GM12891 (cell line): ENCODE measurements at regions not wholly inside any gene's neighbourhood (a gene's known extent, or its start where the extent isn't known, plus 50 kb on each side); places are given as distances from the start of the nearest gene placed in this dataset.

Source experiments
- DNase-seq: peaks from one replicate; pipeline ENCODE4 v3.0.0; 2011; ENCODE audit warnings: low spot score; ENCODE audit not compliant: insufficient read length
- FAIRE-seq: peaks from 2 replicates; lab custom pipeline; 2011; peaks lifted over from hg19 to GRCh38; lab: Jason Lieb, UNC
- PAX5 ChIP-seq: IDR thresholded peaks from 2 replicates; pipeline ENCODE4 v1.6.1; 2011; ENCODE audit warnings: low read length, moderate library complexity, mild to moderate bottlenecking; ENCODE audit not compliant: insufficient read depth, severe bottlenecking
- POLR2A ChIP-seq: IDR thresholded peaks from 2 replicates; pipeline ENCODE4 v1.6.1; 2011; ENCODE audit warnings: low read depth, low read length, control low read depth
- POLR2AphosphoS5 ChIP-seq: IDR thresholded peaks from 2 replicates; pipeline ENCODE4 v1.6.1; 2011; ENCODE audit warnings: low read depth, low read length, control low read depth
- POU2F2 ChIP-seq: IDR thresholded peaks from 2 replicates; pipeline ENCODE4 v1.6.1; 2011; ENCODE audit warnings: low read depth, mild to moderate bottlenecking, control low read depth, low read length, moderate library complexity
- SPI1 ChIP-seq: IDR thresholded peaks from 2 replicates; pipeline ENCODE4 v1.6.1; 2011; ENCODE audit warnings: low read depth, low read length, control low read depth
- TAF1 ChIP-seq: IDR thresholded peaks from 2 replicates; pipeline ENCODE4 v1.6.1; 2011; ENCODE audit warnings: low read depth, low read length, control low read depth

DNA sequence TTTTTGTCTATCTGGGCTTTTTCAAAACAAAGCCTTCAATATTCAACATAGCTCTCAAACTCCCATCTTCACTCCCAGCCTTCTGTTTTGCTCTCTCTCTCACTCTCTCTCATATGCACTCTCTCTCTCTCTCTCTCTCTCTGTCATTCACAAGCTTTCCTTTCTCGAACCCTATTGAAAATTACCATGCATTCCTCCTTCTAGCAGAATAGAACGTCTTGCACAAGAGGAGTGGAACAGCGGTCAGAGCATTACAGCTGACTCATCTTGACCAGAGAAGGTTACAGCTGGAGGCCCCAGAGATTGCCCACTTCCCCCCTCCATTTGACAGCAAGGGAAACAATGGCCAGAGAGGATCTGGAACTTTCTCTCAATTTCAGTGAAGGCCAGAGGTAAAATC lies 51.0 kb upstream of the LIFR start:
- DNase-seq: no peak
- no peak for FAIRE-seq
- TF ChIP-seq POLR2A (no peak), SPI1 (0 out of 2 replicates have a peak, but pooled peaks have one; percentile 8), PAX5 (no peak), TAF1 (no peak)

DNA sequence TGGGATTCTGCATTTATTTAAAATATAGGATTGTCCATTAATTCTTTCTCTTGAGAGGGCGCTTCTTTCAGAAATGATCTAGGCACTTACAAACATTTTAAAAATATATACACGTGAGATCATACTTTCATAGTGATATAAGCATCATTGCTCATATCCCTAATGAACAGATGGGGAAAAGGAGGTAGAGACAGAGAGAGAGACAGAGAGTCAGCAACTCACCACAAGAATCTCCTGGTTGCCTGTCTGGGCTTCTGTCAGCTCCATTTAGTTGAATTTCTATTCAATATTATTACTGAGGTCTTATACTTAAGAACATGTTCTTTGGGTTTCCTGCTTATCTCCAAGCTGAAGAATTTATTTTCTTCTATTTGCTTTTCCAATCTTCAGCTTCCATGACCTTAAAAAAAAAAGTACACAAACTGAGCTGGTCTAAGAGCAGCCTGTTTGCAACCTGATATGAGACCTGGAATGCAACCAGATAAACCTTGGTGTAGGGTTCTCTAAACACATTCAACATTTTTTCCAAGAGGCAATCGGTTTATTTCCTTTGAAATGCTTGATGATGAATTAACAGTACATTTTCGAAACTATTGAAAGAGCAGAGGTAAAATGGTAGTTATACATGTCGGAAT lies 51.6 kb upstream of the LIFR start:
- FAIRE-seq (no peak), DNase-seq (no peak)
- TF ChIP-seq POU2F2: no peak
- TF ChIP-seq TAF1: no peak
- no peak for TF ChIP-seq POLR2AphosphoS5
- no peak for TF ChIP-seq SPI1
- TF ChIP-seq POLR2A: no peak
- no peak for TF ChIP-seq PAX5

DNA sequence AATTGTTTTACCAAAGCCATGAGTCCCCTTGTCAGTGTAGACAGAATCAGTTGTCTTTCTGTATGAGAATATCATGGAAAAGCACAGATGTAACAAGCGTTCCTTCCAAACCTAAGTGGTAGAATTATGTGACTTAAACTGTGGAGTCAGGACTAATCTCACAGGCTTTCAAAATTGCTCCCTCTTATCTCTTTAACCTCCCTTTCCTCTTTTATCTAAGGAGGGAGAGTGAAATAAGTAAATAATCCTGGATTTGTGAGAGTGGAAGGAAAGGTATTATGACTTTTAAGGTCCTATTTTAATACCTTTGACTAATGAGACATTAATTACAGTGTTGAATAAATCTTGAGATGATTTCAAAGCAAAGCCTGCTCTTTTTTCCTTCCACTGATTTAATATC lies 52.4 kb upstream of the LIFR start:
- TF ChIP-seq SPI1 (no peak), POLR2AphosphoS5 (no peak), POU2F2 (no peak), PAX5 (no peak), TAF1 (no peak), POLR2A (no peak)
- DNase-seq (no peak), FAIRE-seq (no peak)

DNA sequence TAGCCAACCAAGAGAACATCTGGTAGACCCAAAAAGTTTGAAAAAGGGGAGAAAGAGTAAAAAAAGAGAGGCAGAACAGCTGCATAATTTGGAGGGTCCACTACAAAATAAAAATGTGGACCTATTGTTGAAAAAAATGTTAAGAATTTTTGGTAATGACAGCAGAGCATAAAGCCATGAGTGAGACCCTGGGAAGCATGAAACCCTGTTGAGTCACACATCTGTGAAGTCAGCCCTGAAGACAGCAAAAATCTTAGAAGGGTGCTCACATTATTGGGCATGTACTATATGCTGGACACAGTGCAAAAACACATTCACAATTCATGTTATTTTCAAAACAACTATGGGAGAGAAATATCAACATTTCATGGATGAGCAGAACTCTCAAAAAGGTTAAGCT lies 56.4 kb upstream of the LIFR start:
- FAIRE-seq (no peak), DNase-seq (no peak)
- TF ChIP-seq TAF1: no peak
- no peak for TF ChIP-seq POLR2AphosphoS5
- TF ChIP-seq SPI1: no peak
- TF ChIP-seq POLR2A: no peak
- TF ChIP-seq PAX5: no peak
- no peak for TF ChIP-seq POU2F2

DNA sequence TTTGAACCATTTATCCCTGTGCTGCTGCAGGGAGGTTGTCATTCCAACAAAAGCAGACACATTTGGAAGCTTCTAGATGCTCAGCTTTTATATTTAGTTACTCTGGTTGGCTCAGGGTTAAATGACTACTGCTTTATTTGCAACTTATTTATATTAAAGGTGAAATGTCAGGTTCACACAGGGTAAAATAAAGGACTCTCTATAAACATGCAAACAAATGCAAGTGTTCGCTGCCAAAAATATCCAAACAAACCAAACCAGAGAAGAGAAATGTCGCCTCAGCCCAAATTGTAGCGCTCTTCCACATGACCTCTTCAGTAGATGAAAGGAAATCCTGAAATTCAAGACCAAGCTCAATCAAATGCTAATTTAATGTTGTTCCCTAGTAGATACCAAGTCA lies 57.0 kb upstream of the LIFR start:
- FAIRE-seq (no peak), DNase-seq (no peak)

DNA sequence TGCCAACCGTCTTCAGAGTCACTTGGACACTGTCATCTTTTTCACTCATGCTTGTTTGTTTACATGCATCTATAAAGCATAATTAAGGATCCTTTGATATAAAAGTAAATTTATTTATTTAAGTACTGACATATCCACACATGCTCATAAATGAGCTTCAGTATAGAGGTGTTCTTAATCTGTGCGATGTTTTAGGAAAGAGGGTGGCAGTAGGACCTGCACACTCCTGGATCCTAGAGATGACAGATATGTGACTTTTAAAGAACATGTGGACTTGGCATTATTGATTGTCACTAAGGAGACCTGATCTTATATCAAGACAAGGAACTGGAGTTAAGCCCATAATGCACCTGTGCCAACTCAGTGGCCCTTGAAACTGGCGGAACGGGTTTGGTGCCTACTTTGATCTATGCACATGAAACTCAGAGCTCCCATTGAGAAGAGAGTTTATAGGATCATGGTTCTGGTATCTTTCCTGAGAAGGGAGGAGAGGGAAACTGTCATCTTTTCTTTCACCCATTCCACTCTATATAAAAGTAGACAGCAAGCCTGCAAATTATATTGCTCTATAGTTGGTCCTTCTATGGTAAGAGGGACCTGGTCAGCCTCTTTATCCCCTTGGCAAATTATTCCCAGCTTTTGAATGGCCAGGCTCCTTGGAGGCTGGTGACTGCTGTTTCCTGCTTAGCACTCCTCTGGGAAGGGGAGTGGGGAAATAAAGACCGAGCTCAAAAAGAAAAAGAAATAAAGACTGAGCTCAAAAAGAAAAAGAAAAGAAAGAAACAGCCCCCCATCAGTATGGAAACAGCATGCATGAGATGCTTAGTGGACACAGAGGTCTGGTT lies 57.8 kb upstream of the LIFR start:
- FAIRE-seq (no peak), DNase-seq (no peak)
- TF ChIP-seq SPI1: no peak
- no peak for TF ChIP-seq POLR2AphosphoS5
- no peak for TF ChIP-seq POLR2A
- TF ChIP-seq TAF1: no peak
- no peak for TF ChIP-seq PAX5

More for the DNA sequence above, 57.0 kb upstream of the LIFR start:
- TF ChIP-seq SPI1 (no peak), TAF1 (no peak), PAX5 (no peak)

DNA sequence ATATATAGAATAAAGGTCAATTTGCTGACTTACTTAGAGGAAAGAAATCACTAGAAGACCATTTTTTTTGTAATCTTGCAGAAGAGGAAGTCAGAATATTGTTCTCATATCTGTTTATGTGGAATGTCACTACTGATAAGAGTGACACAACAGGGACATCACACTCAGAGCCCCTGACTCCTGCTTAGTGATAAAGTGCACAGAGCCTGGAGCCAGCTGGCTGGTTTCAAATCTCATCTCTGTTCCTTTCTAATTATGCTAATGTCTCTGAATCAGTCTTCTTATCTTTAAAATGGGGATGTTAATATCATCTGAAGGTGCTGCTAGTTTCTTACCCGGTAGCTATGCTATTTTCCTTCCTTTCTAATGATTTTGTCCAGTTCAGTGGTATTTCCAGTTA lies 58.6 kb upstream of the LIFR start:
- TF ChIP-seq POLR2A (no peak), POLR2AphosphoS5 (no peak), PAX5 (no peak), SPI1 (no peak), POU2F2 (no peak), TAF1 (no peak)
- DNase-seq: no peak
- no peak for FAIRE-seq

DNA sequence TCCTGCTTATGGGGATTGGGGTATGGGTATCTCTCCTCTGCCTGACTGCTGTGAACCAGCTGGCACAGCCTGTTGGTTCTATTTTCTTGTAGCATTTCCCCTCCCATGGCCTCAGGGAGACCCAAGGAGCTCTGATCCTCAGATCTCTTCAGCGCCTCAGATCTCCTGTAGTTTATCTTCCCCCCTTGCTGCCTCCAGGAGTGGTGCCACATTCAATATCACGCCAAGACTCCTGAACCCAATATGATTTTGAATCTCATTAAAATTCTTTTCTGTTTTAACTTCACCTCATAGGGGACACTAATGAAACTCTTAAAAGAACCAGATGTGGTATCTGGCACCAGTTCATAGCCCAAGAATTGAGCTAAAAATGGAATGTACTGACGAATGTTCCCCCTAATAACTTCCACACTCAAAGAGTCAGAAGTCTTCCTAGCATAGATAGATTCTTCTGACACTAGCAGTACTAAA lies 59.6 kb upstream of the LIFR start:
- TF ChIP-seq POU2F2: no peak
- TF ChIP-seq SPI1: no peak
- no peak for TF ChIP-seq PAX5
- no peak for TF ChIP-seq POLR2A
- TF ChIP-seq TAF1: no peak
- no peak for TF ChIP-seq POLR2AphosphoS5
- DNase-seq (no peak), FAIRE-seq (no peak)

DNA sequence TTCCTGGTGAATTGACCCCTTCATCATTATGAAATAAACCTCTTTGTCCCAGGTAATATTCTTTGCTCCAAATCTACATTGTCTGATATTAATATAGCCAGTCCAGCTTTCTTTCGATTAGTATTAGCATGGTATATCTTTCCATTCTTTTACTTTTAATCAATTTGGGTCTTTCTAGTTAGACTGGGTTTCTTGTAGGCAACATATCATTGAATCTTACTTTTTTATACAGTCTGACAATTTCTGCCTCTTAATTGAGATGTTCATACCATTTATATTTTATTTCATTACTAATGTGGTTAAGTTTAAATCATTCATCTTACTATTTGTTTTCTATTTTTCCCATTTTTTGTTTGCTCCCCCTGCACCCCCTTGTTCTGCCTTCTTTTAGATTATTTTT lies 61.7 kb upstream of the LIFR start:
- TF ChIP-seq POU2F2 (no peak), TAF1 (no peak), SPI1 (no peak), POLR2A (no peak), POLR2AphosphoS5 (no peak), PAX5 (no peak)
- FAIRE-seq (no peak), DNase-seq (no peak)

DNA sequence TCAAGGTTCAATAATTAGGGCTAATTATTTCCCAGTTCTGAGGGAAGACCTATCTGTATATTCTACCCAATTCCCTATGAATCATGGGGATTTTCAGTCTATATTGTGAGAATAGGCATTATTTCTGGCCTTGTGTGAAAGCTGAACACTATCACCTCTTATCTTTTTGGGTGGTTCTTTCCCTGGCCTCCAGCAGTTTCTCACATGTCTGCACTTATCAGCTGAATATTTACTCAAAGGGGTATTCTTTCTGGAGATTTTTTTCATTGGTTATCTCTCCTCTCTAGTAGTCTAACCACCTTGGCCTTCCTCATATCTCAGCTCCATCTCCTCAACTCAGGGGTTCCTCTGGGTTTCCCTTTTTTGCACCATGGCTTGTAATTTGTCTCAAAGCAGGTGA lies 64.9 kb upstream of the LIFR start:
- FAIRE-seq (no peak), DNase-seq (no peak)
- TF ChIP-seq SPI1: no peak
